ENCODE measurements at regions not wholly inside any gene's neighbourhood (a gene's known extent, or its start where the extent isn't known, plus 50 kb on each side); places are given as distances from the start of the nearest gene placed in this dataset.

DNA sequence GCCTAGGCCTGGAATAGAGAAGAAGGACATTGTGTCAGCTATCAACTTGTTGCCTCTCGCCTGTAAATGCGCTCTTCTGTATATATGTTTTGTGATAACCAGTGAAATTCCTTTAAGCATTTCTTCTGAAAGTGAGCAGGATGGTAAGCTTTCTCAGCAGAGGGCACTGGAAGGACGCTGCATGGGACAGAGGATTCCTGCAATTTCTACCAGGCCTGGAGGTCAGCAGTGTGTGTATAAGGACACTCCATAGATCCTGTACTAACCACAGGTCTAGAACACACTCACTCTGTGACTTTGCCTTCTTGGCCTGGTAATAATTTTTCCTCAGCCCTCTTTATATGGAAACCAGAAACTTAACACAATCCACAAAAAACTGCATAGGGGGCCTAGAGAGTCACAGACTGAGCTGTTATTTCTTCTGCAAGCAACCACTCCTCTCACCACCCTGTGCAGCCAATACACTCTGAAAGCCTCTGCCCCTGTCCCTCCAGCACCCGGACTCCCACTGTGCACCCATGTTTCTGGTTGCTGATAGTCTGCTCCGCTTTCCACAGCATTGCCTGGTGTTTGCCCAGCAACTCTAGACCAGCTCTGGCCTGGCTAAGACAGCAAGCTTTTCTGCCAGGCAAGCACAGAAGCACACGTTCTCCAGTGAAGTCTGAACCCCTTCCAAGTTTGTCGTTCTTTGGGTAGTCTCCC lies 94.0 kb upstream of the RMST start:
- TF ChIP-seq, protein P1, sequence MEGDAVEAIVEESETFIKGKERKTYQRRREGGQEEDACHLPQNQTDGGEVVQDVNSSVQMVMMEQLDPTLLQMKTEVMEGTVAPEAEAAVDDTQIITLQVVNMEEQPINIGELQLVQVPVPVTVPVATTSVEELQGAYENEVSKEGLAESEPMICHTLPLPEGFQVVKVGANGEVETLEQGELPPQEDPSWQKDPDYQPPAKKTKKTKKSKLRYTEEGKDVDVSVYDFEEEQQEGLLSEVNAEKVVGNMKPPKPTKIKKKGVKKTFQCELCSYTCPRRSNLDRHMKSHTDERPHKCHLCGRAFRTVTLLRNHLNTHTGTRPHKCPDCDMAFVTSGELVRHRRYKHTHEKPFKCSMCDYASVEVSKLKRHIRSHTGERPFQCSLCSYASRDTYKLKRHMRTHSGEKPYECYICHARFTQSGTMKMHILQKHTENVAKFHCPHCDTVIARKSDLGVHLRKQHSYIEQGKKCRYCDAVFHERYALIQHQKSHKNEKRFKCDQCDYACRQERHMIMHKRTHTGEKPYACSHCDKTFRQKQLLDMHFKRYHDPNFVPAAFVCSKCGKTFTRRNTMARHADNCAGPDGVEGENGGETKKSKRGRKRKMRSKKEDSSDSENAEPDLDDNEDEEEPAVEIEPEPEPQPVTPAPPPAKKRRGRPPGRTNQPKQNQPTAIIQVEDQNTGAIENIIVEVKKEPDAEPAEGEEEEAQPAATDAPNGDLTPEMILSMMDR (IDR thresholded peaks at IDR 0.05 in 2 of 3, conservative IDR thresholded peaks at IDR 0.05 in 1 of 3; ENCODE audit: borderline replicate concordance in 1 of 3, insufficient read depth in 1 of 3, low read depth in 2 of 3, low read length in 2 of 3): no peak
- TF ChIP-seq, protein P2, sequence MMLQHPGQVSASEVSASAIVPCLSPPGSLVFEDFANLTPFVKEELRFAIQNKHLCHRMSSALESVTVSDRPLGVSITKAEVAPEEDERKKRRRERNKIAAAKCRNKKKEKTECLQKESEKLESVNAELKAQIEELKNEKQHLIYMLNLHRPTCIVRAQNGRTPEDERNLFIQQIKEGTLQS (IDR thresholded peaks at IDR 0.05): no peak
- TF ChIP-seq EZH2 (IDR thresholded peaks at IDR 0.05): no peak
- TF ChIP-seq POLR2AphosphoS5 (IDR thresholded peaks at IDR 0.05; ENCODE audit: low read depth, low read length): no peak
- no peak for TF ChIP-seq CEBPB (IDR thresholded peaks at IDR 0.05; ENCODE audit: low read depth)
- no peak for TF ChIP-seq POLR2A (IDR thresholded peaks at IDR 0.05; ENCODE audit: borderline replicate concordance, extremely low read depth, insufficient read depth, insufficient read length)
- TF ChIP-seq, protein P3, sequence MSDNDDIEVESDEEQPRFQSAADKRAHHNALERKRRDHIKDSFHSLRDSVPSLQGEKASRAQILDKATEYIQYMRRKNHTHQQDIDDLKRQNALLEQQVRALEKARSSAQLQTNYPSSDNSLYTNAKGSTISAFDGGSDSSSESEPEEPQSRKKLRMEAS (IDR thresholded peaks at IDR 0.05): no peak
- no peak for TF ChIP-seq EGR1 (IDR thresholded peaks at IDR 0.05; ENCODE audit: low read depth)

All from HCT116 (cell line).